WTC11 (cell line): ENCODE measurements at regions not wholly inside any gene's neighbourhood (a gene's known extent, or its start where the extent isn't known, plus 50 kb on each side); places are given as distances from the start of the nearest gene placed in this dataset.

Experiments used
- CREM ChIP-seq: sonication (generic); formaldehyde crosslinking; IDR thresholded peaks from 2 replicates; pipeline ENCODE4 v1.8.1; 2022; ENCODE audit warnings: mild to moderate bottlenecking, missing genetic modification reagents, moderate library complexity
- CTCF ChIP-seq: fragments of 200-600 bp; IDR thresholded peaks from 2 replicates; pipeline ENCODE4 v1.8.0; 2022; ENCODE audit warnings: antibody characterized with exemption
- E2F1 ChIP-seq: sonication (generic); formaldehyde crosslinking; IDR thresholded peaks from 2 replicates; pipeline ENCODE4 v1.8.0; 2022; ENCODE audit warnings: mild to moderate bottlenecking, missing genetic modification reagents
- ELF4 ChIP-seq: sonication (generic); formaldehyde crosslinking; IDR thresholded peaks from 2 replicates; pipeline ENCODE4 v1.8.1; 2022; ENCODE audit warnings: low read depth, mild to moderate bottlenecking, moderate library complexity, missing genetic modification reagents
- FOXK1 ChIP-seq: sonication (generic); formaldehyde crosslinking; IDR thresholded peaks from 2 replicates; pipeline ENCODE4 v1.8.0; 2022; ENCODE audit warnings: mild to moderate bottlenecking, moderate library complexity, missing genetic modification reagents
- IRF1 ChIP-seq: sonication (generic); formaldehyde crosslinking; IDR thresholded peaks from 2 replicates; pipeline ENCODE4 v1.8.0; 2023; ENCODE audit warnings: missing genetic modification reagents
- JUN ChIP-seq: sonication (generic); formaldehyde crosslinking; IDR thresholded peaks from 2 replicates; pipeline ENCODE4 v1.8.0; 2023; ENCODE audit warnings: mild to moderate bottlenecking, missing genetic modification reagents
- MAX ChIP-seq: sonication (generic); formaldehyde crosslinking; IDR thresholded peaks from 2 replicates; pipeline ENCODE4 v1.8.0; 2022; ENCODE audit warnings: mild to moderate bottlenecking, missing genetic modification reagents
- NFYB ChIP-seq: sonication (generic); formaldehyde crosslinking; conservative IDR thresholded peaks from 2 replicates; pipeline ENCODE4 v1.8.0; 2022; ENCODE audit warnings: low read depth, missing genetic modification reagents
- PREB ChIP-seq: sonication (generic); formaldehyde crosslinking; IDR thresholded peaks from 2 replicates; pipeline ENCODE4 v1.8.1; 2022; ENCODE audit warnings: mild to moderate bottlenecking, missing genetic modification reagents, moderate library complexity, borderline replicate concordance
- USF2 ChIP-seq: sonication (generic); formaldehyde crosslinking; IDR thresholded peaks from 2 replicates; pipeline ENCODE4 v1.8.1; 2023; ENCODE audit warnings: mild to moderate bottlenecking, missing genetic modification reagents, moderate library complexity
- ZBTB21 ChIP-seq: sonication (generic); formaldehyde crosslinking; IDR thresholded peaks from 2 replicates; pipeline ENCODE4 v1.8.1; 2023; ENCODE audit warnings: mild to moderate bottlenecking, missing genetic modification reagents, borderline replicate concordance
- ZBTB43 ChIP-seq: sonication (generic); formaldehyde crosslinking; IDR thresholded peaks from 2 replicates; pipeline ENCODE4 v1.8.1; 2023; ENCODE audit warnings: mild to moderate bottlenecking, missing genetic modification reagents
- ZNF121 ChIP-seq: sonication (generic); formaldehyde crosslinking; IDR thresholded peaks from 2 replicates; pipeline ENCODE4 v1.8.0; 2023; ENCODE audit warnings: missing genetic modification reagents

- TF ChIP-seq E2F1 (CRISPR knock-in tag) = no peak
- no peak for TF ChIP-seq FOXK1
- TF ChIP-seq IRF1 = no peak
- no peak for TF ChIP-seq USF2 (CRISPR knock-in tag)
- TF ChIP-seq CTCF = no peak
- no peak for TF ChIP-seq NFYB (CRISPR knock-in tag)
- TF ChIP-seq MAX (CRISPR knock-in tag) = no peak
- TF ChIP-seq PREB = no peak
- no peak for TF ChIP-seq ZBTB21
- TF ChIP-seq ELF4 = no peak
- no peak for TF ChIP-seq ZNF121 (CRISPR knock-in tag)
- TF ChIP-seq CREM = no peak
- TF ChIP-seq JUN (CRISPR knock-in tag) = no peak
- TF ChIP-seq ZBTB43 = no peak
Measured at GRCh38 chr10:129040377-129040776, 426.7 kb upstream of the MGMT start.
